ENCODE measurements at regions not wholly inside any gene's neighbourhood (a gene's known extent, or its start where the extent isn't known, plus 50 kb on each side); places are given as distances from the start of the nearest gene placed in this dataset.

- Histone ChIP-seq H3K4me3 (ENCODE audit: low read depth in 1 of 3, low read length in 3 of 3) (no peak overlapping the region), H3K27ac (ENCODE audit: low read depth in 1 of 2, low read length in 2 of 2) (no peak overlapping the region), H3K4me1 (ENCODE audit: control insufficient read depth in 4 of 4, insufficient read depth in 4 of 4, low read length in 3 of 4) (no peaks in the 10 kb centered on the region), H3K36me3 (ENCODE audit: control insufficient read depth in 4 of 4, insufficient read depth in 3 of 4, low read depth in 1 of 4, low read length in 3 of 4) (no peaks in the 10 kb centered on the region), H3K9me3 (ENCODE audit: control insufficient read depth in 4 of 4, low read length in 3 of 4) (peaks cover 0 to 3% (median 0%) of the 10 kb centered on the region in 4 donors), H3K9ac (ENCODE audit: low read depth in 1 of 2, low read length in 2 of 2) (no peak overlapping the region), H3K27me3 (ENCODE audit: control insufficient read depth in 4 of 4, insufficient read depth in 4 of 4, low read length in 3 of 4) (no peaks in the 10 kb centered on the region)
- WGBS, result 89% methylated on average over 4 of the region's 4 CpGs
- TF ChIP-seq YY1 (IDR thresholded peaks at IDR 0.05), result no peak
- no peak for TF ChIP-seq RAD21 (IDR thresholded peaks at IDR 0.05)
- TF ChIP-seq SP1 (IDR thresholded peaks at IDR 0.05), result no peak
- TF ChIP-seq, protein P1, sequence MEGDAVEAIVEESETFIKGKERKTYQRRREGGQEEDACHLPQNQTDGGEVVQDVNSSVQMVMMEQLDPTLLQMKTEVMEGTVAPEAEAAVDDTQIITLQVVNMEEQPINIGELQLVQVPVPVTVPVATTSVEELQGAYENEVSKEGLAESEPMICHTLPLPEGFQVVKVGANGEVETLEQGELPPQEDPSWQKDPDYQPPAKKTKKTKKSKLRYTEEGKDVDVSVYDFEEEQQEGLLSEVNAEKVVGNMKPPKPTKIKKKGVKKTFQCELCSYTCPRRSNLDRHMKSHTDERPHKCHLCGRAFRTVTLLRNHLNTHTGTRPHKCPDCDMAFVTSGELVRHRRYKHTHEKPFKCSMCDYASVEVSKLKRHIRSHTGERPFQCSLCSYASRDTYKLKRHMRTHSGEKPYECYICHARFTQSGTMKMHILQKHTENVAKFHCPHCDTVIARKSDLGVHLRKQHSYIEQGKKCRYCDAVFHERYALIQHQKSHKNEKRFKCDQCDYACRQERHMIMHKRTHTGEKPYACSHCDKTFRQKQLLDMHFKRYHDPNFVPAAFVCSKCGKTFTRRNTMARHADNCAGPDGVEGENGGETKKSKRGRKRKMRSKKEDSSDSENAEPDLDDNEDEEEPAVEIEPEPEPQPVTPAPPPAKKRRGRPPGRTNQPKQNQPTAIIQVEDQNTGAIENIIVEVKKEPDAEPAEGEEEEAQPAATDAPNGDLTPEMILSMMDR (IDR thresholded peaks at IDR 0.05; ENCODE audit: low read depth, low read length, missing input control), result no peak
- no peak for TF ChIP-seq HNF4G (IDR thresholded peaks at IDR 0.05)
- TF ChIP-seq, protein P2, sequence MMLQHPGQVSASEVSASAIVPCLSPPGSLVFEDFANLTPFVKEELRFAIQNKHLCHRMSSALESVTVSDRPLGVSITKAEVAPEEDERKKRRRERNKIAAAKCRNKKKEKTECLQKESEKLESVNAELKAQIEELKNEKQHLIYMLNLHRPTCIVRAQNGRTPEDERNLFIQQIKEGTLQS (IDR thresholded peaks at IDR 0.05), result no peak
- DNase-seq (ENCODE audit: low spot score), result no peak
Measured at GRCh38 chr20:36084897-36085613, 69.5 kb upstream of the EPB41L1 start.

DNA sequence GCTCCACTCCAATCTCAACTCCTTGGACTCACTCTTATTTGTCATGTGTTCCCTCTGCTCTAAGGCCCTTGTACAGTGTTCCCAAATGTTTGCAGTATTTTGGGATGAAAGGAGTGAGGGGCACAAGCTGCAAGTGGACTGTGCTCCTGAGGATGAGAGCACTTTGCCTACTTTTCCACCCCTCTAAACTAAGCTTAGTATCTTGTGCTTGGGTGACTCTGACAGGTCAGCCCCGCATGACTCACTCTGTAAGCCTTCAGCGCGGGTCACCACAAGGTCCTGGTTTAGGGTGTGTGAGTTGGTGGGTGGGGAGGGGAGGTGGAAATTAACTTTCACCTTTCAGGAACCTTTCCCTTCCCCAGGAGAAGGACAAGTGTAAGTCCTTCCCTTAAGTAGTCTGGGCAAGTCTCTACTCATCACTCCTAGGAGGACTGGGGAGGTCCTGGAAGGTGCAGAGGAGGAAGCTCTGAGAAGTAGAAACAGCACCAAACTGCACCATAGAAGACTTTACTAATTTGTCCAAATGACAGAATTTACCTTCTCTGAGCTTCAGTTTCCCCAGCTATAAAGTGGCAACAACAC is 68.8 kb upstream of the EPB41L1 start:
- TF ChIP-seq JUND (IDR thresholded peaks at IDR 0.05) (no peak), RAD21 (IDR thresholded peaks at IDR 0.05) (no peak), SP1 (IDR thresholded peaks at IDR 0.05) (no peak), HNF4G (IDR thresholded peaks at IDR 0.05) (no peak), TAF1 (conservative IDR thresholded peaks at IDR 0.05) (no peak), EGR1 (IDR thresholded peaks at IDR 0.05; ENCODE audit: low read depth in 2 of 2) (no peak), FOXA1 (IDR thresholded peaks at IDR 0.05) (no peak), HNF4A (conservative IDR thresholded peaks at IDR 0.05) (no peak), GABPA (IDR thresholded peaks at IDR 0.05 in 1 of 2, conservative IDR thresholded peaks at IDR 0.05 in 1 of 2) (no peak), YY1 (IDR thresholded peaks at IDR 0.05) (no peak), ZBTB33 (IDR thresholded peaks at IDR 0.05) (no peak), NR2F2 (IDR thresholded peaks at IDR 0.05) (no peak)
- TF ChIP-seq, protein P2 (IDR thresholded peaks at IDR 0.05), result no peak
- TF ChIP-seq, protein P3, sequence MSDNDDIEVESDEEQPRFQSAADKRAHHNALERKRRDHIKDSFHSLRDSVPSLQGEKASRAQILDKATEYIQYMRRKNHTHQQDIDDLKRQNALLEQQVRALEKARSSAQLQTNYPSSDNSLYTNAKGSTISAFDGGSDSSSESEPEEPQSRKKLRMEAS (IDR thresholded peaks at IDR 0.05), result no peak
- no peak overlapping the region for H3K27ac ChIP-seq (ENCODE audit: low read depth in 1 of 2, low read length in 2 of 2)
- no peak overlapping the region for H3K9ac ChIP-seq (ENCODE audit: low read depth in 1 of 2, low read length in 2 of 2)
- H3K4me3 ChIP-seq (ENCODE audit: low read depth in 1 of 3, low read length in 3 of 3), result no peak overlapping the region
- no peak for DNase-seq (ENCODE audit: low spot score)
- WGBS, result 71% methylated on average over 3 of the region's 3 CpGs
- H3K9me3 ChIP-seq (ENCODE audit: control insufficient read depth in 4 of 4, low read length in 3 of 4), result peaks cover 0 to 3% (median 0%) of the 10 kb centered on the region in 4 donors
- no peaks in the 10 kb centered on the region for H3K4me1 ChIP-seq (ENCODE audit: control insufficient read depth in 4 of 4, insufficient read depth in 4 of 4, low read length in 3 of 4)
- H3K27me3 ChIP-seq (ENCODE audit: control insufficient read depth in 4 of 4, insufficient read depth in 4 of 4, low read length in 3 of 4), result no peaks in the 10 kb centered on the region
- no peaks in the 10 kb centered on the region for H3K36me3 ChIP-seq (ENCODE audit: control insufficient read depth in 4 of 4, insufficient read depth in 3 of 4, low read depth in 1 of 4, low read length in 3 of 4)
